ENCODE measurements at regions not wholly inside any gene's neighbourhood (a gene's known extent, or its start where the extent isn't known, plus 50 kb on each side); places are given as distances from the start of the nearest gene placed in this dataset.

GRCh38 chr17:52233176-52233575, 74.7 kb upstream of the CA10 start:
- no peak overlapping the region for H3K4me3 ChIP-seq (ENCODE audit: low read depth in 1 of 3, low read length in 3 of 3)
- no peaks in the 10 kb centered on the region for H3K27me3 ChIP-seq (ENCODE audit: control insufficient read depth in 3 of 3, insufficient read depth in 3 of 3, low read length in 3 of 3)
- no peaks in the 10 kb centered on the region for H3K36me3 ChIP-seq (ENCODE audit: control insufficient read depth in 3 of 3, insufficient read depth in 2 of 3, low read depth in 1 of 3, low read length in 3 of 3)
- H3K27ac ChIP-seq (ENCODE audit: low read depth in 1 of 3, low read length in 2 of 3) = no peak overlapping the region
- DNase-seq (no peak), FAIRE-seq (no peak)
- no peaks in the 10 kb centered on the region for H3K4me1 ChIP-seq (ENCODE audit: control insufficient read depth in 3 of 3, insufficient read depth in 2 of 3, low read depth in 1 of 3, low read length in 2 of 3)
- no peaks in the 10 kb centered on the region for H3K9me3 ChIP-seq (ENCODE audit: control insufficient read depth in 2 of 2, insufficient read depth in 1 of 2, low read depth in 1 of 2, low read length in 1 of 2)

GRCh38 chr17:52228823-52229222, 70.3 kb upstream of the CA10 start:
- 71 to 82% (median 74%) methylated on average over 3 of the region's 3 CpGs for WGBS, 3 donors
- H3K9me3 ChIP-seq (ENCODE audit: control insufficient read depth in 2 of 2, insufficient read depth in 1 of 2, low read depth in 1 of 2, low read length in 1 of 2) = no peaks in the 10 kb centered on the region
- H3K4me1 ChIP-seq (ENCODE audit: control insufficient read depth in 3 of 3, insufficient read depth in 2 of 3, low read depth in 1 of 3, low read length in 2 of 3) = no peaks in the 10 kb centered on the region
- no peak overlapping the region for H3K27ac ChIP-seq (ENCODE audit: low read depth in 1 of 3, low read length in 2 of 3)
- no peaks in the 10 kb centered on the region for H3K36me3 ChIP-seq (ENCODE audit: control insufficient read depth in 3 of 3, insufficient read depth in 2 of 3, low read depth in 1 of 3, low read length in 3 of 3)
- H3K27me3 ChIP-seq (ENCODE audit: control insufficient read depth in 3 of 3, insufficient read depth in 3 of 3, low read length in 3 of 3) = no peaks in the 10 kb centered on the region
- DNase-seq (no peak), FAIRE-seq (no peak)
- no peak overlapping the region for H3K4me3 ChIP-seq (ENCODE audit: low read depth in 1 of 3, low read length in 3 of 3)

DNA sequence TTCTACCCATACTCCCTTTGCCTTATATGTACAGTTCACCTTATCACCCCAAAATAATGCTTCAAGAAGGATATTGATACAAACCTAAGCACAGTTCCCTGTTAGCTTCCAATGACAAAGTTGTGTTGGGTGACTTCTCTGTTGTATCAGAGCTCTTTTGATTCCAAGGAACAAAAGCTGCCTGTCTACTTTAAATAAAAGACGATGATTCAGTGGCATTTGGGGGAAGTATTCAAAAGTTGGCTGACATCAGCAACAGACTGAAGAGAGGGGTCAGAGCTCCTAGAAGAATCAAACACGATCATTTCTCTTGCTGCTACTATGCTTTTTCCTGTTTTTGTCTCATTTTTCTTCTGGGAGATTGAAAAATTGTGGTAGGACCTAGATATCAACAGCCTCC, 69.4 kb upstream of the CA10 start:
- no peaks in the 10 kb centered on the region for H3K4me1 ChIP-seq (ENCODE audit: control insufficient read depth in 3 of 3, insufficient read depth in 2 of 3, low read depth in 1 of 3, low read length in 2 of 3)
- H3K4me3 ChIP-seq (ENCODE audit: low read depth in 1 of 3, low read length in 3 of 3) = no peak overlapping the region
- no peak for FAIRE-seq
- DNase-seq = no peak
- H3K27me3 ChIP-seq (ENCODE audit: control insufficient read depth in 3 of 3, insufficient read depth in 3 of 3, low read length in 3 of 3) = no peaks in the 10 kb centered on the region
- WGBS, 3 donors = 46 to 65% (median 60%) methylated on average over 2 of the region's 2 CpGs
- H3K36me3 ChIP-seq (ENCODE audit: control insufficient read depth in 3 of 3, insufficient read depth in 2 of 3, low read depth in 1 of 3, low read length in 3 of 3) = no peaks in the 10 kb centered on the region
- no peaks in the 10 kb centered on the region for H3K9me3 ChIP-seq (ENCODE audit: control insufficient read depth in 2 of 2, insufficient read depth in 1 of 2, low read depth in 1 of 2, low read length in 1 of 2)
- H3K27ac ChIP-seq (ENCODE audit: low read depth in 1 of 3, low read length in 2 of 3) = no peak overlapping the region

DNA sequence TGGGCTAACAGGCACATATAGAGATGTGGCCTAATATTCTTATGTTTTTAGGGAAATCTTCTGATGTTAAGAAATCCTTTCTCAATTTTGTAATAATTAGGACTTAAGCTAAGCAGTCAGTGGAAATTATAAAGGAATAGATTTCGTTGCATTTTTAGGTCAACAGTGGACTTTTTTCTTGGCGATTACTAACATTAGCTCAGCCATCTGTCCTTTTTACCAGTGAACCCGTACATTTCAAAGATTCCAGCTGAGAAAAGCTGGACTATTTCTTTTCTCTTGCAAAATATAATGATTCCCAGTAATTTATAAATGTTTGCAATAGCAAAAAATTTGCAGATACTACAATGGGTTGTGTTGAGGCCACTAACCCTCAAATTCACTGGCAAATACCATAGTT, 54.9 kb upstream of the CA10 start:
- Histone ChIP-seq H3K9me3 (ENCODE audit: control insufficient read depth in 2 of 2, insufficient read depth in 1 of 2, low read depth in 1 of 2, low read length in 1 of 2) (no peaks in the 10 kb centered on the region), H3K36me3 (ENCODE audit: control insufficient read depth in 3 of 3, insufficient read depth in 2 of 3, low read depth in 1 of 3, low read length in 3 of 3) (no peaks in the 10 kb centered on the region), H3K27me3 (ENCODE audit: control insufficient read depth in 3 of 3, insufficient read depth in 3 of 3, low read length in 3 of 3) (no peaks in the 10 kb centered on the region), H3K27ac (ENCODE audit: low read depth in 1 of 3, low read length in 2 of 3) (no peak overlapping the region), H3K4me3 (ENCODE audit: low read depth in 1 of 3, low read length in 3 of 3) (no peak overlapping the region), H3K4me1 (ENCODE audit: control insufficient read depth in 3 of 3, insufficient read depth in 2 of 3, low read depth in 1 of 3, low read length in 2 of 3) (no peaks in the 10 kb centered on the region)
- DNase-seq = no peak
- no peak for FAIRE-seq
- 32 to 52% (median 43%) methylated on average over 3 of the region's 3 CpGs for WGBS, 3 donors

GRCh38 chr17:52212851-52213250, 54.3 kb upstream of the CA10 start:
- H3K27me3 ChIP-seq (ENCODE audit: control insufficient read depth in 3 of 3, insufficient read depth in 3 of 3, low read length in 3 of 3) = no peaks in the 10 kb centered on the region
- no peak for DNase-seq
- H3K4me1 ChIP-seq (ENCODE audit: control insufficient read depth in 3 of 3, insufficient read depth in 2 of 3, low read depth in 1 of 3, low read length in 2 of 3) = no peaks in the 10 kb centered on the region
- no peaks in the 10 kb centered on the region for H3K36me3 ChIP-seq (ENCODE audit: control insufficient read depth in 3 of 3, insufficient read depth in 2 of 3, low read depth in 1 of 3, low read length in 3 of 3)
- H3K4me3 ChIP-seq (ENCODE audit: low read depth in 1 of 3, low read length in 3 of 3) = no peak overlapping the region
- H3K27ac ChIP-seq (ENCODE audit: low read depth in 1 of 3, low read length in 2 of 3) = no peak overlapping the region
- FAIRE-seq = no peak
- H3K9me3 ChIP-seq (ENCODE audit: control insufficient read depth in 2 of 2, insufficient read depth in 1 of 2, low read depth in 1 of 2, low read length in 1 of 2) = no peaks in the 10 kb centered on the region

GRCh38 chr17:52209507-52209906, 51.0 kb upstream of the CA10 start:
- Histone ChIP-seq H3K27ac (ENCODE audit: low read depth in 1 of 3, low read length in 2 of 3) (no peak overlapping the region), H3K4me3 (ENCODE audit: low read depth in 1 of 3, low read length in 3 of 3) (no peak overlapping the region), H3K9me3 (ENCODE audit: control insufficient read depth in 2 of 2, insufficient read depth in 1 of 2, low read depth in 1 of 2, low read length in 1 of 2) (no peaks in the 10 kb centered on the region), H3K4me1 (ENCODE audit: control insufficient read depth in 3 of 3, insufficient read depth in 2 of 3, low read depth in 1 of 3, low read length in 2 of 3) (no peaks in the 10 kb centered on the region), H3K36me3 (ENCODE audit: control insufficient read depth in 3 of 3, insufficient read depth in 2 of 3, low read depth in 1 of 3, low read length in 3 of 3) (no peaks in the 10 kb centered on the region), H3K27me3 (ENCODE audit: control insufficient read depth in 3 of 3, insufficient read depth in 3 of 3, low read length in 3 of 3) (no peaks in the 10 kb centered on the region)
- FAIRE-seq (no peak), DNase-seq (no peak)

Measured in small intestine (tissue), 7 donors.